NCI-H2081 treated with DMSO at 0.1 percent for 48 hours (cell line): ENCODE measurements at regions not wholly inside any gene's neighbourhood (a gene's known extent, or its start where the extent isn't known, plus 50 kb on each side); places are given as distances from the start of the nearest gene placed in this dataset.

Experiments used
- DNase-seq: peaks from one replicate; lab custom pipeline; 2025; lab: John Stamatoyannopoulos, UW

- DNase-seq, result no peak
Measured at GRCh38 chr13:34247596-34247995, 429.6 kb downstream of the RFC3 start.

GRCh38 chr13:34249546-34250039 is 431.6 kb downstream of the RFC3 start:
- DNase-seq, result no peak

GRCh38 chr13:34250151-34250670 is 432.3 kb downstream of the RFC3 start:
- DNase-seq, result no peak

DNA sequence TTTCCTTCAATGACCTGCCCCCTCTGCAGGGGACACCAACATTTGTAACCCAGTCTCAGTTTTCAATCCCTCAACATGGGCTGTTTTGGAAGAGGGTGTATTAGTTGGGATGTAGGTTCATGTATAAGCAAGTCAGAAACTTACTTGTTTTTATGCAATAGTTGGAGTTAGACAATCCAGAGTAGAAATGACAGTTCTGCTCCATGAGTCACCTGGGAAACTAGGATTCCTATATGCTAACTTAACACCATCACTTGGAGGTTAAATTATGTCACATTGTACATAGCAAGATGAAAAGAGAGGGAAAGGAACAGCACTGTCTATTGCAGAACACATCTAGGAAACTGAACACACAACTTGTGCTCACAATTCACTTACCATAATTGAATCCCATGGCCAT is 436.4 kb downstream of the RFC3 start:
- DNase-seq, result no peak

DNA sequence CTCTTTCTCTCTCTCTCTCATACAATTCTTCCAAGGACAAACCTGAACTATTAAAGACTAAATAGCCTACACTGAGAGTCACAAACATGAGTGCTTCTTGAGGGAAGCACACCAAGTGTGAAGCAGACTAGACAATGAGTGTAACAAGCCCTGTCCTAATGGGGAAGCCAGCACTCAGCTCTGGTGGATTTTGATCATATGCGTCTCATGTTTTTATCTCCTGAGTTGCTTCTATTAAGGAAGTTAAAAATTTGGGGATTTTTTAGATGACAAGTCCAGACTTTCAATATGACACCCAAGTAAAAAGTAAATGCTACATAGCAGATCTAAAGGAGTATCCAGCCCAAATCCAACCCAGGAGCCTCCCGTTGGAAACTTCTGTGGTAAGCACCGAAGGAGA is 437.8 kb downstream of the RFC3 start:
- DNase-seq, result no peak

DNA sequence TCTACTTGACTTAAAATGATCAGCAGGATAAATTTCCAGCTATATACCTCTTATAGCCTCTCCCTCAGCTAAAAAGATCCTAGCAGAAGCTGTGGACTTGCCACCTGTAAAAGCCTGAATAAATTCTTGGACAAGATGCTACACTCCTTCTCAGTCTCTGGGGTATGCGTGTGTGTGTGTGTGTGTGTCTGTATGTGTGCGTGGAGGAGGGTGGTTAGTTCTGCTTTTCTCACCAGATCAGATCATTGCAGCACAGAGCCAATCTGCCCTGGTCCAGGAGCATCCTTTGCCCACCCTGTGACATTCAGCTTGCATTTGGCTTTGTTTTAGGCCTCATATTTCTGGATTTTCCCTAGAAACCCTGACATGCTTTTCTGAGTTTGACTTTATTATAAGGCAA is 438.3 kb downstream of the RFC3 start:
- no peak for DNase-seq

GRCh38 chr13:34257966-34258365 is 440.0 kb downstream of the RFC3 start:
- no peak for DNase-seq

GRCh38 chr13:34258646-34259386 is 440.9 kb downstream of the RFC3 start:
- DNase-seq, result no peak

GRCh38 chr13:34263681-34264080 is 445.7 kb downstream of the RFC3 start:
- DNase-seq, result no peak

DNA sequence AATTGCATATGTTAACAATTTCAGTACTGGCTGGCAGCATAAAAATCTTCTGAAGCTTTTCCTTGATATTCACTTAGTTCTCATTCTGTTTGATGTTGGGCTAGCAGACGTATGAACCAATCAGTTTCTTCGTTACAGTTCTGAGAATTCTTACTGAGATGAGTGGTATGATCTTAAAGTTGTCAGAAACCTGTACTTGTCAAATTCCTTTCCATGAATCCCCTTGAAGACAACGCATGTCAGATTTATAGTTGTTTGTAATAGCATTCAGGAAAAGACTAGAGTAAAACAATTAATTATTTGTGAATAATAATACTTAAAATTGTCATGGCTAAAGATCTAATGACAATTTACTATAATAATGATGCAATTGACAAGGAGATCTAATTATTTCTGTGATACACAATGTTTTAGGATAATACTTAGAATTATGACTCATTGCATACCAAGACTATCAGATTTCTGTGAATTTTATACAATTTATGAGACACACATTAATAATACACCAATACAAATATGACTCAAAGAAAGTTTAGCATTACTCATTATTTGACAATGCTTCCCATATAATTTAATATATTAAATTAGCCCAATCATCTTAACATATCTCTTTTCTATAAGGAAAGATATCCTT is 447.2 kb downstream of the RFC3 start:
- DNase-seq, result no peak

DNA sequence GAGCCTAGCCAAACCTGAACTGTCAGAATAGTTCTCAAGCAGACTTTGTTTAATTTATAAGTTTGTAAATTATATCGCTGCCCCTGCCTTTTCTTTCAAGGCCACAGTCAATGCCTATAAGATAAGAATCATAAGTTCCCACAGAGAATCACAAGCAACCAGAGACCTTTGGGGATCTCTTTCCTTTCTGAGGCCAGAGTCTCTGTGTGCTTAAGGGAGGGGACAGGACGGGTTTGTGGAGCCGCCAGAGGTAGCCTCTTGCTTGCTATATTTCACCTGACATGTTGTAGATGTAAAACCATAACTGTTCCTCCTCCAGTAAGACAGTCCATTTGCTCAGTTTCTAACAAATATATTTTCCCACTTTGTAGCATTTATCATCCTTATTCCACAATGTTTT is 458.8 kb downstream of the RFC3 start:
- no peak for DNase-seq

- DNase-seq, result no peak
Measured at GRCh38 chr13:34277936-34278335, 460.0 kb downstream of the RFC3 start.

GRCh38 chr13:34278780-34279179 is 460.8 kb downstream of the RFC3 start:
- no peak for DNase-seq

DNA sequence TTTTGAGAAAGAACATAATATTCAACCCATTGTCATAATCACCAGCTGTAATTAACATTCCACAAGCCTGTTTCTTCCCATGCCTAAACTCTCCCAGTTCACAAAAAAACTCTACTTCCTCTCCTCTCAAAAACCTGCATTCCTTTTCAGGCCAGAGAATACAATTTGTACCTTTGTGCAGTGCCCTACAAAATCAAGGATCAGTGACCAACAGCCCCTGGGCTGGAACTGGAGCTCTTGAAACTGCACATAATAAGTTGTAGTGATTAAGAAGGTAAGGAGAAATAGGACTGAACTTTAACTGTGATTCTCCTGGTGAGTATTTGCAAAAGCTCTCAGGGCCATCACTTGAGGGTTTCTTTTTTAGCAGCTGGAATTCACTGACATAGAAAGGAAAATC is 472.7 kb downstream of the RFC3 start:
- no peak for DNase-seq

GRCh38 chr13:34294483-34295129 is 476.7 kb downstream of the RFC3 start:
- no peak for DNase-seq

DNA sequence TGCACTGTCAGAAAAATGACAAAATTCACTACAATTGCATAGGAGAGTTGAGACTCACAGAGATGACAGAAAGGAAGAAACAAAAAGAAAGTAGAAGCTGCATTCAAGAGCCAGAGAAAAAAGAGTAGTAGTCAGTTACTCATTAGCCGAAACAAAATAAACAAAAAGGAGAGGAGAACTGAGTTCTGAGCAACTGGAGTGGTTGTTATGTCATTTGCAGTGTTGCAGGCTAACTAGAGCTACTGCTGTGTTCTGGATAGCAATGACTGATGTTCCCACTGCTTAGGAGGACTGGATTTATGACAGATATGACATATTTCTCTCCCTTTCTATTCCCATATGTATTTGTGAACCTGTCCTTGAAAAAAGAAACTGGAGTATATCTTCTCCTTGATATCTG is 482.6 kb downstream of the RFC3 start:
- DNase-seq, result no peak

DNA sequence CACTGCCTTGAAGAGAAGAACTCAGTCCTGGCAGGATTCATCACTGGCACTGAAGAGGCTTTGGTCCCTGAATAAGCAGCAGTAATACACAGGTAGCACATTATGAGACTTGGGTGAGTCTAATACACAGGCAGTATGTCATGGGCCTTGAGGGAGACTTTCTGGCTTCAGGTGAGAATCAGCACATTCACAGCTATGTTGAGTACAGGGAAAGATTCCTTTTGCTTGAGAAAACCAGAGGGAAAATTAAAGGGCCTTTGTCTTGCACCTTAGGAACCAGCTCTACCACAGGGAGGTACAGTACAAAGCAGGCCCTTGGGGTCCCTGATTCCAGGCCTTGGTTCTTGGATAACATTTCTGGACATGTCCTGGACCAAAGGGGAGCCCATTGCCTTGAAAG is 484.6 kb downstream of the RFC3 start:
- DNase-seq, result no peak

DNA sequence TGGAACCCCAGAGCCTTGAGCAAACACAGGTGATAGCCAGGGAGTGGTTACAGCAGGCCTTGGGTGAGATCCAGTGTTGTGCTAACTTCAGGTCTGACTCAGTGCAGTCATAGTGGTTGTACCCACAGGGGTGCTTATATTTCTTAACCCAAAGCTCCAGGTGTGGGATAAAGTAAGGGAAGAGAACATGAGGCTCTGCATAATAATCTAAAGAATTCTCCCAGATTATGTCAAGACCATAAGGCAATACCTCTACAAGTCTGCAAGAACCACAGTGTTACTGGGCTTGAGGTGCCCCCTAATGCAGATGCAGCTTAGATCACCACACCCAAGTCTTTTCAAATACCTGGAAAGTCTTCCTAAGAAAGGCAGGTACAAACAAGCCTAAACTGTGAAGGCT is 485.4 kb downstream of the RFC3 start:
- no peak for DNase-seq

GRCh38 chr13:34307607-34308006 is 489.7 kb downstream of the RFC3 start:
- DNase-seq, result no peak

- no peak for DNase-seq
Measured at GRCh38 chr13:34308725-34309124, 490.8 kb downstream of the RFC3 start.

DNA sequence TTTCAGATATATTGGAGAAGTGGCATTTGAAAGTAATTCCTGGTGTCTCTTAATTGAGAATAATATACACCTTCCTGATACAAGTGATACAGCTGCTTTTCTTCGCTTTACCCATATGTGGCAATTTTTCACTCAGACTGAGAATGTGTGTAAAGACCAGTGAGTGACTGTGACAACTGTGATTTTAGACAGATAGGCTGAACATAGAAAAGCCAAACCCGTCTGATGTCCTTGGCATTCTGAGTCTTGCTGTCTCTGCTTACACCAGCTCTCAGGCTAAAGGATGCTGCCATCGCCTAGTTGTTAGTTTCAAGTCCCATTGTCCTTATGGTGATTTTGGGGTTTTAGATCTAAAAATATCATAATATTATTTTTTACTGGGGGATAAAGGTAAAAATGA is 492.6 kb downstream of the RFC3 start:
- no peak for DNase-seq

- no peak for DNase-seq
Measured at GRCh38 chr13:34311251-34311650, 493.3 kb downstream of the RFC3 start.

DNA sequence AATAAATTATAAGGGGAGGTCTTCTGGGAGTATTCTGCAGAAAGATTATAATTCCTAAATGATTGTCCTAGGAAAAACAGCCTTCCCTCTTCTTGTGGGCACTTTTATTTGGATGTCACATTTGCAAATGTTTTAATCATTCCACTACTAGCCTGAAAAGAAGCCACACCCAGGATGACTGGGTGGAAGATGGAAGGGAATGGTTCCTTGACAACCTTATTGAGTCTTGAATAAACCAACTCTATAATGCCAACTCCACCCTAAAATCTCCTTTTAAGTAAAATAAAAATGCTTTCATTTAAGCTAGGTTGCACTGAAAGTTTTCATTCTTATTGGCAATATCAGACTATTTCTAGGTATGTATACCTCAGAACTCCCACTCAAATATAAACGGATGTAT is 494.6 kb downstream of the RFC3 start:
- DNase-seq, result no peak
